ENCODE measurements at regions not wholly inside any gene's neighbourhood (a gene's known extent, or its start where the extent isn't known, plus 50 kb on each side); places are given as distances from the start of the nearest gene placed in this dataset. TPM values are rescaled to one million over a fixed set of nuclear protein-coding genes. Genes with fewer than 3 reads are reported as not detected.

- no peak for DNase-seq (ENCODE audit: low read depth)
Measured at GRCh38 chr10:20954519-20954918, 57.4 kb upstream of the NEBL start.

DNA sequence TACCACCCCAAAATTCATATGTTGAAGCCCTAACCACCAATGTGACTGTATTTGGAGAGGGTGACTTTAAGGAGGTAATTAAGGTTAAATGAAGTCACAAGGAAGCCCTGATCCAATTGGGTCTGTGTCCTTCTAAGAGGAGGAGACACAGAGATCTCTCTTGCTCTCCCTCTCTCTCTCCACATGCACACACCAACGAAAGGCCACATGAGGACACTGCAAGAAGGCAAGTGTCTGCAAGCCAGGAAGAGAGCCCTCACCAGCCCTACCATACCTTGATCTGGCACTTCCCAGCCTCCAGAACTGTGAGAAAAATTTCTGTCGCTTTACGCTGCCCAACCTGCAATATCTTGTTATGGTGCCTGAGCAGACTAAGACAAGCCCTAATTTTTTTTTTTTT lies 56.0 kb upstream of the NEBL start:
- DNase-seq (ENCODE audit: low read depth): no peak

DNA sequence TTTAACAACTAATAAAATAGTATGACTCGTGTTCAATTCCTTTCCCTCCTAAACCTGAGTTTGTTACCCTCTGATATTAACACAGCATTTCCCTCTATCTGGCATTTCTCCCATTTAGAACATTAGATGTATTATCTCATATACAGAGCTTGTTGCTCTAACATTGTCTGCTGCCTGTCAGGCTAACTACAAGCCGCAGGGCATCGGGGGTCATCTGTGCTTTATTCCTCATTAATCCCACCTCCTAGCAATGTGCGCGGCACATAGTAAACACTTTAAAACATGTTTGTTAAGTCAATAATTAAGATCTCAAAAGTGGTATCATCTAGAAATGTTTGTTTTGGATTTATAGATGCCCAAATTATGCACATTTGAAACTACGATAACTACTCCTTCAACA lies 52.9 kb upstream of the NEBL start:
- DNase-seq (ENCODE audit: low read depth): no peak

DNA sequence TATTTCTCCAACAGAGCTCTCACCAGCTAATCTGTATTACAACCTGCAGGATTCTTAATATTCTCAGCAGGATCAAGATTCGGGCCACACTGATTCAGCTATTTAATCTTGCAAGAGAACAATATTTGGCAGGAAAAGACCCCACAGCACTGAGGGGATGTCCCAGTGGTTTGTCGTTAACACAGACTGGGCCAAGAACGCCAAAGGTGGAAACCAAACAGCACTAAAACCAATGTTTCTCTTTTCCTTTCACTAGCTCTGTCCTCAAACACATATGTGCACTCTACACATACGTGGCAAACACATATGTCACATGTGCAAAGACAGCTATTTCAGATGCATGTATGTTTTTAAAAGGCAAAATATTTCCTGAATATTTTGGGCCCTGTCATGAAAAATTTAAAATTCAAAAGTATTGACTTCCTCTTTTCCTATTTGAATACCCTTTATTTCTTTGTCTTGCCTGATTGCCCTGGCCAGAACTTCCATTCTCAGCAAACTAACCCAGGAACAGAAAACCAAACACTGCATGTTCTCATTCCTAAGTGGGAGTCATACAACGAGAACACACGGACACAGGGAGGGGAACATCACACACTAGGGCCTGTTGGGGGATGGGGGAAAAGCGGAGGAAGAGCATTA lies 51.7 kb upstream of the NEBL start:
- DNase-seq (ENCODE audit: low read depth): no peak

Small RNA genes lying in the stretch of these regions (small RNA-seq; reads per million reads assigned to genes)
- gene AL158209.2 (not detected), gene RF00017 (not detected), gene RNU6-15P (not detected)
